OCI-LY1 (cell line): ENCODE measurements at regions not wholly inside any gene's neighbourhood (a gene's known extent, or its start where the extent isn't known, plus 50 kb on each side); places are given as distances from the start of the nearest gene placed in this dataset.

ENCODE experiments used
- H2AFZ ChIP-seq: fragments of 200-600 bp; sonication (generic), shearing (Covaris generic); 2 replicates; pipeline ENCODE4 v1.6.0; 2014; ENCODE audit warnings: antibody characterized with exemption, mild to moderate bottlenecking, low read length
- H3F3A ChIP-seq: fragments of 200-600 bp; sonication (generic), shearing (Covaris generic); 2 replicates; pipeline ENCODE4 v1.6.0; 2014; ENCODE audit warnings: mild to moderate bottlenecking, antibody characterized with exemption, low read length, moderate library complexity; ENCODE audit not compliant: insufficient read depth
- H3K27ac ChIP-seq: fragments of 200-600 bp; sonication (generic); 2 replicates; pipeline ENCODE4 v1.5.1; 2014; ENCODE audit warnings: low read length, mixed run types, mild to moderate bottlenecking, low read depth; ENCODE audit not compliant: poor library complexity, severe bottlenecking
- H3K27me3 ChIP-seq: fragments of 200-600 bp; sonication (generic); 2 replicates; pipeline ENCODE4 v1.6.0; 2014; ENCODE audit warnings: antibody characterized with exemption, mild to moderate bottlenecking, low read length, moderate library complexity; ENCODE audit not compliant: insufficient read depth
- H3K36me3 ChIP-seq: fragments of 200-600 bp; sonication (generic); 2 replicates; pipeline ENCODE4 v1.6.1; 2014; ENCODE audit warnings: mild to moderate bottlenecking, antibody characterized with exemption, low read length, moderate library complexity, mixed read lengths; ENCODE audit not compliant: insufficient read depth
- H3K4me1 ChIP-seq: fragments of 200-600 bp; sonication (generic); 2 replicates; pipeline ENCODE4 v1.5.1; 2014; ENCODE audit warnings: mild to moderate bottlenecking, low read length, moderate library complexity; ENCODE audit not compliant: insufficient read depth, severe bottlenecking
- H3K4me2 ChIP-seq: fragments of 200-600 bp; sonication (generic), shearing (Covaris generic); 2 replicates; pipeline ENCODE4 v1.6.1; 2014; ENCODE audit warnings: low read length
- H3K4me3 ChIP-seq: fragments of 200-600 bp; sonication (generic); 2 replicates; pipeline ENCODE4 v1.5.1; 2014; ENCODE audit warnings: low read length, low read depth, mild to moderate bottlenecking, mixed read lengths; ENCODE audit not compliant: poor library complexity, severe bottlenecking
- H3K79me2 ChIP-seq: fragments of 200-600 bp; shearing (Covaris generic); 2 replicates; pipeline ENCODE4 v1.6.1; 2016; ENCODE audit warnings: mixed run types, low read length, mixed read lengths; ENCODE audit not compliant: insufficient read depth
- H3K9ac ChIP-seq: fragments of 200-600 bp; sonication (generic), shearing (Covaris generic); 2 replicates; pipeline ENCODE4 v1.6.1; 2014; ENCODE audit warnings: mild to moderate bottlenecking, low read length, mixed read lengths
- H3K9me2 ChIP-seq: fragments of 200-600 bp; sonication (generic), shearing (Covaris generic); 2 replicates; pipeline ENCODE4 v1.6.1; 2014; ENCODE audit warnings: low read depth, mild to moderate bottlenecking, low read length, mixed read lengths
- H3K9me3 ChIP-seq: fragments of 200-600 bp; shearing (Covaris generic); 2 replicates; pipeline ENCODE4 v1.6.1; 2014; ENCODE audit warnings: low read length, mixed read lengths
- H4K20me1 ChIP-seq: fragments of 200-600 bp; sonication (generic), shearing (Covaris generic); 2 replicates; pipeline ENCODE4 v1.6.0; 2016; ENCODE audit warnings: mild to moderate bottlenecking, low read length; ENCODE audit not compliant: insufficient read depth
- EZH2 ChIP-seq: fragments of 200-600 bp; sonication (generic), shearing (Covaris generic); IDR thresholded peaks from 2 replicates; pipeline ENCODE4 v1.8.0; 2017; ENCODE audit warnings: borderline replicate concordance, mixed run types, mild to moderate bottlenecking, antibody characterized with exemption, low read length, moderate library complexity, mixed read lengths
- TF ChIP-seq, protein P1 (sequence below): fragments of 200-600 bp; sonication (generic), shearing (Covaris generic); IDR thresholded peaks from 2 replicates; pipeline ENCODE4 v1.5.1; 2017; ENCODE audit warnings: mild to moderate bottlenecking, antibody characterized with exemption, low read length, moderate library complexity, mixed read lengths

DNA sequence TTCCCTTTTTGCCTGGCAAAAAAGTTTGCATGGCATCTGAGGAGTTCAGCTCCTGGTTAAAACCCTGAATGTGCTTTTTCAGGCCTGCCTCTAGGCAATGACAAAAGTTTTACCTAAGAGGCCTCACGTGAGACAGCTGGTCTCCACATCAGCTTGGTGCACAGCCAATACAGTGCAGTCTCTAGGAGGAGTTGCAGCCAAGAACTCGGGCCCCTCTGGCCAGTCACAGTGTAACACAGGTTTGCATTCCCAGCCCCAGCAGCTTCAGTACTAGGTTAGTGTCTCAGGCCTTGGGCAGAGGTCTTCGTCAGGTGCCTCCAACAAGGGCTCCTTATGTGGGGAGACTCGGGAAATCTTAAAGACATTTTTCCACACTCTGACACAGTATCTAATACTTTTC is 771.7 kb downstream of the SORCS1 start:
- Histone ChIP-seq H3K9me3 (no peaks in the 10 kb centered on the region), H3K9ac (no peak overlapping the region), H3K27me3 (no peaks in the 10 kb centered on the region), H3K9me2 (no peaks in the 10 kb centered on the region), H3F3A (no peaks in the 10 kb centered on the region), H2AFZ (no peak overlapping the region), H3K27ac (no peak overlapping the region), H4K20me1 (no peaks in the 10 kb centered on the region), H3K4me1 (no peaks in the 10 kb centered on the region), H3K4me3 (no peak overlapping the region), H3K36me3 (no peaks in the 10 kb centered on the region), H3K79me2 (no peaks in the 10 kb centered on the region), H3K4me2 (no peak overlapping the region)
- TF ChIP-seq EZH2: no peak
- TF ChIP-seq, protein P1, sequence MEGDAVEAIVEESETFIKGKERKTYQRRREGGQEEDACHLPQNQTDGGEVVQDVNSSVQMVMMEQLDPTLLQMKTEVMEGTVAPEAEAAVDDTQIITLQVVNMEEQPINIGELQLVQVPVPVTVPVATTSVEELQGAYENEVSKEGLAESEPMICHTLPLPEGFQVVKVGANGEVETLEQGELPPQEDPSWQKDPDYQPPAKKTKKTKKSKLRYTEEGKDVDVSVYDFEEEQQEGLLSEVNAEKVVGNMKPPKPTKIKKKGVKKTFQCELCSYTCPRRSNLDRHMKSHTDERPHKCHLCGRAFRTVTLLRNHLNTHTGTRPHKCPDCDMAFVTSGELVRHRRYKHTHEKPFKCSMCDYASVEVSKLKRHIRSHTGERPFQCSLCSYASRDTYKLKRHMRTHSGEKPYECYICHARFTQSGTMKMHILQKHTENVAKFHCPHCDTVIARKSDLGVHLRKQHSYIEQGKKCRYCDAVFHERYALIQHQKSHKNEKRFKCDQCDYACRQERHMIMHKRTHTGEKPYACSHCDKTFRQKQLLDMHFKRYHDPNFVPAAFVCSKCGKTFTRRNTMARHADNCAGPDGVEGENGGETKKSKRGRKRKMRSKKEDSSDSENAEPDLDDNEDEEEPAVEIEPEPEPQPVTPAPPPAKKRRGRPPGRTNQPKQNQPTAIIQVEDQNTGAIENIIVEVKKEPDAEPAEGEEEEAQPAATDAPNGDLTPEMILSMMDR: no peak

DNA sequence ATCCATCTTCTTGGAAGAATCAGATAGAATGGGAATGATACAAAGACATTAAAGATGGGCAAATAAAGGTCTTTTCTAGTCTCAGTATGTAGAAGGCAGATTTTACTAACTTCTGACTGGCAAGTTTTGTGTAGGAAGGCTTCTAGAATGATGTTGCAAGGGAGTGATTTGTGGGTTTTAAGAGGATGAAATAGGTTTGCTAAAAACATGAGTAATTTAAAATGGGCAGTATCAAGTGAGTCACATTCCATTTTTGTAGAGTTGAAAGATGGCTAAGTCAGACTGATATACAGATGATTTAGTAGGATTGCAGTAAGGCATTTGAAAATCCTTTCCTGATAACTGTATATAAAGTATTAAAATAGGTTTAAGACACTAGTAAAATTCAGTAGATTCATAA is 777.4 kb downstream of the SORCS1 start:
- Histone ChIP-seq H4K20me1 (no peaks in the 10 kb centered on the region), H2AFZ (no peak overlapping the region), H3K9me3 (no peaks in the 10 kb centered on the region), H3K4me2 (no peak overlapping the region), H3K27ac (no peak overlapping the region), H3K36me3 (no peaks in the 10 kb centered on the region), H3K4me3 (no peak overlapping the region), H3K9me2 (no peaks in the 10 kb centered on the region), H3K27me3 (no peaks in the 10 kb centered on the region), H3F3A (no peaks in the 10 kb centered on the region), H3K9ac (no peak overlapping the region), H3K4me1 (no peaks in the 10 kb centered on the region), H3K79me2 (no peaks in the 10 kb centered on the region)
- no peak for TF ChIP-seq EZH2
- TF ChIP-seq, protein P1: no peak

DNA sequence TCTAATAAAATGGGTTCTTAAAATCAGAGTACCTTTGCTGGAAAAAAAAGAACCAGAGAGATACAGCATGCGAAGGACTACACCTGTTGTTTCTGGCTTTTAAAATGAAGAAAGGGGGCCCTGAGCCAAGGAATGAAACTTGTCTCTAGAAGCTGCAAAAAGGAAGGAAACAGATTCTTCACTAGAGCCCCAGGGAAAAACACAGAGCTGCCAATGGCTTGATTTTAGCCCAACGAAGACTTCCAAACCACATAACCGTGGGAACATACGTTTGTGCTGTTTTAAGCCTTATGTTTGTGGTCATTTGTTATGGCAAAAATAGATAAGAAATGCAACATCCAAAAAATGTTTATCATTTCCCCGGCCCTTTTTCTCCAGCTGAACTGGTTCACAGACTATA is 780.0 kb downstream of the SORCS1 start:
- no peaks in the 10 kb centered on the region for H3K36me3 ChIP-seq
- no peaks in the 10 kb centered on the region for H3K79me2 ChIP-seq
- H3K27me3 ChIP-seq: no peaks in the 10 kb centered on the region
- H3K4me2 ChIP-seq: no peak overlapping the region
- H3F3A ChIP-seq: no peaks in the 10 kb centered on the region
- no peaks in the 10 kb centered on the region for H4K20me1 ChIP-seq
- H3K27ac ChIP-seq: no peak overlapping the region
- no peak overlapping the region for H3K9ac ChIP-seq
- no peaks in the 10 kb centered on the region for H3K9me3 ChIP-seq
- no peak overlapping the region for H3K4me3 ChIP-seq
- no peaks in the 10 kb centered on the region for H3K4me1 ChIP-seq
- no peak overlapping the region for H2AFZ ChIP-seq
- TF ChIP-seq, protein P1: no peak
- TF ChIP-seq EZH2: no peak
- no peaks in the 10 kb centered on the region for H3K9me2 ChIP-seq
